MM.1S (cell line): ENCODE measurements at regions not wholly inside any gene's neighbourhood (a gene's known extent, or its start where the extent isn't known, plus 50 kb on each side); places are given as distances from the start of the nearest gene placed in this dataset.

Source experiments
- DNase-seq: peaks from one replicate; pipeline ENCODE4 v3.0.0-alpha.2; 2015
- H2AFZ ChIP-seq: fragments of 300-600 bp; sonication (generic); 2 replicates; pipeline ENCODE4 v1.6.0; 2016; ENCODE audit warnings: antibody characterized with exemption, low read length
- H3F3A ChIP-seq: fragments of 300-600 bp; sonication (generic); 2 replicates; pipeline ENCODE4 v1.6.1; 2016; ENCODE audit warnings: mild to moderate bottlenecking, antibody characterized with exemption, low read length, moderate library complexity, mixed read lengths; ENCODE audit not compliant: insufficient read depth
- H3K27ac ChIP-seq: fragments of 300-600 bp; sonication (generic); 2 replicates; pipeline ENCODE4 v1.5.1; 2016; ENCODE audit warnings: mild to moderate bottlenecking, low read length
- H3K27me3 ChIP-seq: fragments of 300-600 bp; sonication (generic); replicated peaks from 2 replicates; pipeline ENCODE4 v1.6.0; 2016; ENCODE audit warnings: low read length; ENCODE audit not compliant: insufficient read depth
- H3K36me3 ChIP-seq: fragments of 300-600 bp; sonication (generic); replicated peaks from 2 replicates; pipeline ENCODE4 v1.6.1; 2016; ENCODE audit warnings: mild to moderate bottlenecking, low read length, mixed read lengths; ENCODE audit not compliant: insufficient read depth
- H3K4me1 ChIP-seq: fragments of 300-600 bp; sonication (generic); 2 replicates; pipeline ENCODE4 v1.6.1; 2016; ENCODE audit warnings: low read length, mixed read lengths
- H3K4me2 ChIP-seq: fragments of 300-600 bp; sonication (generic); 2 replicates; pipeline ENCODE4 v1.6.0; 2016; ENCODE audit warnings: low read depth, low read length
- H3K4me3 ChIP-seq: fragments of 300-600 bp; sonication (generic); 2 replicates; pipeline ENCODE4 v1.5.1; 2016; ENCODE audit warnings: low read length, mixed read lengths
- H3K79me2 ChIP-seq: fragments of 300-600 bp; sonication (generic); 2 replicates; pipeline ENCODE4 v1.6.1; 2016; ENCODE audit warnings: mixed run types, low read length, mixed read lengths
- H3K9ac ChIP-seq: fragments of 300-600 bp; sonication (generic); 2 replicates; pipeline ENCODE4 v1.6.1; 2016; ENCODE audit warnings: low read length, mixed read lengths
- H3K9me2 ChIP-seq: fragments of 300-600 bp; sonication (generic); replicated peaks from 2 replicates; pipeline ENCODE4 v1.6.1; 2016; ENCODE audit warnings: mild to moderate bottlenecking, low read length, mixed read lengths; ENCODE audit not compliant: insufficient read depth
- H3K9me3 ChIP-seq: fragments of 300-600 bp; sonication (generic); replicated peaks from 2 replicates; pipeline ENCODE4 v1.6.1; 2016; ENCODE audit warnings: mild to moderate bottlenecking, low read length, mixed read lengths; ENCODE audit not compliant: insufficient read depth
- H4K20me1 ChIP-seq: fragments of 300-600 bp; sonication (generic); 2 replicates; pipeline ENCODE4 v1.6.1; 2016; ENCODE audit warnings: mild to moderate bottlenecking, low read length, moderate library complexity, mixed read lengths; ENCODE audit not compliant: insufficient read depth
- CTCF ChIP-seq: fragments of 300-600 bp; sonication (generic); IDR thresholded peaks from 2 replicates; pipeline ENCODE4 v1.5.1; 2016; ENCODE audit warnings: antibody characterized with exemption, low read length, mixed read lengths
- EZH2 ChIP-seq: fragments of 300-600 bp; sonication (generic); optimal IDR thresholded peaks from 2 replicates; pipeline ENCODE3; 2017; ENCODE audit warnings: low read depth, mild to moderate bottlenecking, antibody characterized with exemption, low read length, mixed read lengths
- EZH2phosphoT487 ChIP-seq: fragments of 300-600 bp; sonication (generic); IDR thresholded peaks from 2 replicates; pipeline ENCODE4 v1.6.1; 2018; ENCODE audit warnings: antibody characterized with exemption, low read length

GRCh38 chr15:35166730-35167359, 81.8 kb upstream of the NANOGP8 start:
- Histone ChIP-seq H3K27ac (no peak overlapping the region), H3K36me3 (no peaks in the 10 kb centered on the region), H3K9ac (no peak overlapping the region), H3K9me3 (no peaks in the 10 kb centered on the region), H3F3A (no peaks in the 10 kb centered on the region; the same call in 1 of the 2 replicates), H3K9me2 (no peaks in the 10 kb centered on the region), H3K4me3 (no peak overlapping the region), H4K20me1 (no peaks in the 10 kb centered on the region), H3K79me2 (no peaks in the 10 kb centered on the region), H3K4me2 (no peak overlapping the region), H2AFZ (no peak overlapping the region), H3K27me3 (no peaks in the 10 kb centered on the region), H3K4me1 (no peaks in the 10 kb centered on the region)
- no peak for DNase-seq
- TF ChIP-seq EZH2phosphoT487 (no peak), EZH2 (no peak), CTCF (no peak)

- no peaks in the 10 kb centered on the region for H3K79me2 ChIP-seq
- H2AFZ ChIP-seq = no peak overlapping the region
- no peak for DNase-seq
- H3K4me3 ChIP-seq = no peak overlapping the region
- H3K9me3 ChIP-seq = no peaks in the 10 kb centered on the region
- TF ChIP-seq CTCF (no peak), EZH2phosphoT487 (no peak), EZH2 (no peak)
- no peaks in the 10 kb centered on the region for H3K9me2 ChIP-seq
- H4K20me1 ChIP-seq = no peaks in the 10 kb centered on the region
- H3F3A ChIP-seq = no peaks in the 10 kb centered on the region
- H3K4me1 ChIP-seq = no peaks in the 10 kb centered on the region
- no peak overlapping the region for H3K9ac ChIP-seq
- no peak overlapping the region for H3K27ac ChIP-seq
- no peaks in the 10 kb centered on the region for H3K36me3 ChIP-seq
- H3K4me2 ChIP-seq = no peak overlapping the region
- H3K27me3 ChIP-seq = no peaks in the 10 kb centered on the region
Measured at GRCh38 chr15:35161694-35162093, 76.6 kb upstream of the NANOGP8 start.

GRCh38 chr15:35159170-35159569, 74.1 kb upstream of the NANOGP8 start:
- H2AFZ ChIP-seq = no peak overlapping the region
- H4K20me1 ChIP-seq = no peaks in the 10 kb centered on the region
- TF ChIP-seq CTCF (no peak), EZH2 (no peak), EZH2phosphoT487 (no peak)
- DNase-seq = no peak
- no peak overlapping the region for H3K4me3 ChIP-seq
- no peak overlapping the region for H3K27ac ChIP-seq
- no peaks in the 10 kb centered on the region for H3K79me2 ChIP-seq
- no peak overlapping the region for H3K4me2 ChIP-seq
- no peaks in the 10 kb centered on the region for H3K9me2 ChIP-seq
- H3F3A ChIP-seq = no peaks in the 10 kb centered on the region
- H3K9ac ChIP-seq = no peak overlapping the region
- no peaks in the 10 kb centered on the region for H3K4me1 ChIP-seq
- no peaks in the 10 kb centered on the region for H3K27me3 ChIP-seq
- H3K36me3 ChIP-seq = no peaks in the 10 kb centered on the region
- no peaks in the 10 kb centered on the region for H3K9me3 ChIP-seq
